Activated CD4-positive, alpha-beta T cell treated with anti-CD3 and anti-CD28 coated beads, Interleukin-2, amount 10 ng/mL, durations not matched to agents 7 days and 5 days (primary cell): ENCODE measurements at regions not wholly inside any gene's neighbourhood (a gene's known extent, or its start where the extent isn't known, plus 50 kb on each side); places are given as distances from the start of the nearest gene placed in this dataset.

ENCODE experiments used
- CTCF ChIA-PET: fragments of 350-600 bp; sonication (Branson Sonifier 250); formaldehyde crosslinking; loops from one replicate; lab custom pipeline; 2021; ENCODE audit warnings: antibody characterized with exemption; lab: Charles Lee
- POLR2A ChIA-PET: fragments of 350-600 bp; sonication (Branson Sonifier 250); formaldehyde crosslinking; loops from one replicate; lab custom pipeline; 2021; ENCODE audit warnings: antibody characterized with exemption; lab: Charles Lee
- DNase-seq: peaks from one replicate; pipeline ENCODE4 v3.0.0-alpha.2; 2020
- H3K27ac Mint-ChIP-seq: one replicate; pipeline ENCODE4 v1.8.0; 2021; ENCODE audit warnings: mild to moderate bottlenecking, moderate library complexity, mixed read lengths
- H3K27me3 Mint-ChIP-seq: one replicate; pipeline ENCODE4 v1.8.0; 2021; ENCODE audit warnings: mixed read lengths
- H3K36me3 Mint-ChIP-seq: one replicate; pipeline ENCODE4 v1.8.0; 2021; ENCODE audit warnings: low read depth, mixed read lengths
- H3K4me1 Mint-ChIP-seq: one replicate; pipeline ENCODE4 v1.8.0; 2021; ENCODE audit warnings: mixed read lengths
- H3K4me3 Mint-ChIP-seq: one replicate; pipeline ENCODE4 v1.8.0; 2021; ENCODE audit warnings: mild to moderate bottlenecking, moderate library complexity, mixed read lengths
- H3K9me3 Mint-ChIP-seq: one replicate; pipeline ENCODE4 v1.8.0; 2021; ENCODE audit warnings: mixed read lengths

DNA sequence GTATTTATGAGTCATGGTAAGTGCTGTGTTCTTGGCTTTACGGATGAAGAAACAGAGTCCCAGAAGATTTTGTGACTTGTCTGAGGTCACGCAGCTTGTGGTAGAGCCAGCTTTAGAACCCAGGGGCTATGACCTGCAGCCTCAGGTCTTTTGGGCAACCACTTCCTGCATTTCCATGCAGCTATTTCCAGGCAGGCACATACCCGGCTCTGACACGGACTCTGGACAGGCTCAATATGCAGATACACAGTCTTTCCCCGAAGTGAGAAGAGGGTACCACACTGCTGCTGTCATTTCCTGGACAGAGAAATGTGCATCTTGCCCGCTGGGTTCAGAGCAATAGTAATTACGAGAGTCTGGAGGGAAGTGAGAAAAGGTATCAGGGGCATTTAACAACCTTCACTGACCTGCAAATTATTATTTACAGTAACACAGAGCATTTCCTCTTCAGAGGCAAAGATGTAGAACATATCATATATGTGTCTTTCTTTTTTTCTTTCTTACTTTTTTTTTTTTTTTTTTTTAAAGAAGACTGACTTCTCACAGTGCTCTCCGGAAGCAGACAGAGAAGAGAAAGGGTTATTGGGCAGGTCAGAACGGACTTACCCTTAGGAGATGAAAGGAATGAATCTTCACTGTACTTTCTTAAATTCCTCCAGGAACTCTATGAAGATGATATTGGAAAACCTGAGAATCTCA is 185.1 kb downstream of the CLIC5 start:
- ChIA-PET POLR2A (no interaction called here), CTCF (interaction anchor here (0.9 to 2.8 kb wide), 10 partner anchors 9 to 411 kb away, joined by 3 to 6 read pairs (median 3); no protein-coding TSS in a partner anchor)
- Mint-ChIP-seq H3K4me1 (peaks cover 42% of the 10 kb centered on the region), H3K27ac (peak overlapping the region; percentile 71), H3K27me3 (no peaks in the 10 kb centered on the region), H3K4me3 (peak overlapping the region; percentile 47), H3K9me3 (no peaks in the 10 kb centered on the region), H3K36me3 (no peaks in the 10 kb centered on the region)
- DNase-seq, result peak; percentile 40

DNA sequence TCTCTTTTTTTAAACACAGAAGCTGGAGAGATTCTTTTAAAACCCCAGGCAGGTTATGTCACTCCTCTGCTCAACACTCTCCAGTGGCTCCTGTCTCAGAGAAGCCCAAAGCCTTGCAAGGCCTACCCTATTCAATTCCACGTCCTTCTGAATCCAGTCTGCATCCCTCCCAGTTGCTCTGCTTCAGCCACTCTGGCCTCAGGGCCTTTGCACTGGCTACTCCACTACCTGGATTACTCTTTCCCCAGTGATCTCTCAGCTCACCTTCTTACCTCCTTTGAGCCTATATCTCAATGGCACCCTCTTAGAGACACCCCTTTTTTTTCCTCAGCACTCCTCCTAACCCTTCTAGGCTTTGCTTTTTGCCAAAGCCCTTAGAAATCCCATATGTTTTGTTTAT is 185.8 kb downstream of the CLIC5 start:
- POLR2A ChIA-PET, result no interaction called here

DNA sequence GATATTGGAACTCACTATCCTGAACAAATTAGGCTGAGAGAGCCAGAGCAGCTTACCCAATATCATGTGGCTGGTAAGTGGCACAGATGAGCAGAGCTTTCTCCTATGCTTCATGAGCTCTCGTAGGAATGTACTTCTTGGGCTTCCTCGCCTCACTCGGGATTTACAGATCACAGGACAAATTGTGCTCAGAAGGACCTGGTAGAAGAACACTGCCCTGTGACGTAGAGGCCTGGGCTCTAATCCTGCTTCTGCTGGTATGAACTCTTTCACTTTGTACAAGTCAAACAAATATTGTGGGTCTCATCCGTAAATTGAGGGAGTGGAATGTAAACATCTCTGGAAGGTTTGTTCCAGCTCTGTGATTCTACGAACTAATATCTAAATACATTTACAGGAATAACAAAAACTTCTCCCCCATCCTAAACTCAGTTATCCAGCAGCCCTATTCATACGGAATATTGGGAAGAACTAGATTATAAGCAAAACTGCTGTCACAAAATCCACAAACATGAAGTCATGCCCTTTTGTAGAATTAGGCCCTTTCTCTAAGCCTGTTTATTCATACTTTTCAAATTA is 187.6 kb downstream of the CLIC5 start:
- Mint-ChIP-seq H3K27ac (no peak overlapping the region), H3K27me3 (no peaks in the 10 kb centered on the region), H3K4me1 (peaks cover 38% of the 10 kb centered on the region), H3K9me3 (peaks cover 6% of the 10 kb centered on the region), H3K36me3 (peaks cover under 1% of the 10 kb centered on the region), H3K4me3 (no peak overlapping the region)
- DNase-seq, result no peak
- POLR2A ChIA-PET, result no interaction called here
- CTCF ChIA-PET, result interaction anchor here (1.0 to 2.2 kb wide), 4 partner anchors 10 to 95 kb away, joined by 3 to 6 read pairs (median 4); no protein-coding TSS in a partner anchor

More for the DNA sequence above, 185.8 kb downstream of the CLIC5 start:
- Mint-ChIP-seq H3K27ac (peak overlapping the region; percentile 56), H3K9me3 (no peaks in the 10 kb centered on the region), H3K36me3 (no peaks in the 10 kb centered on the region), H3K4me1 (peaks cover 35% of the 10 kb centered on the region), H3K27me3 (no peaks in the 10 kb centered on the region), H3K4me3 (no peak overlapping the region)
- CTCF ChIA-PET, result interaction anchor here (0.6 to 2.8 kb wide), 6 partner anchors 12 to 410 kb away, joined by 3 to 6 read pairs (median 4); no protein-coding TSS in a partner anchor
- no peak for DNase-seq

GRCh38 chr6:45822873-45823272 is 192.8 kb downstream of the CLIC5 start:
- POLR2A ChIA-PET, result interaction anchor here (0.6 kb wide), 1 partner anchor 101 kb away, joined by 3 read pairs; no protein-coding TSS in a partner anchor
- no peak overlapping the region for H3K27ac Mint-ChIP-seq

DNA sequence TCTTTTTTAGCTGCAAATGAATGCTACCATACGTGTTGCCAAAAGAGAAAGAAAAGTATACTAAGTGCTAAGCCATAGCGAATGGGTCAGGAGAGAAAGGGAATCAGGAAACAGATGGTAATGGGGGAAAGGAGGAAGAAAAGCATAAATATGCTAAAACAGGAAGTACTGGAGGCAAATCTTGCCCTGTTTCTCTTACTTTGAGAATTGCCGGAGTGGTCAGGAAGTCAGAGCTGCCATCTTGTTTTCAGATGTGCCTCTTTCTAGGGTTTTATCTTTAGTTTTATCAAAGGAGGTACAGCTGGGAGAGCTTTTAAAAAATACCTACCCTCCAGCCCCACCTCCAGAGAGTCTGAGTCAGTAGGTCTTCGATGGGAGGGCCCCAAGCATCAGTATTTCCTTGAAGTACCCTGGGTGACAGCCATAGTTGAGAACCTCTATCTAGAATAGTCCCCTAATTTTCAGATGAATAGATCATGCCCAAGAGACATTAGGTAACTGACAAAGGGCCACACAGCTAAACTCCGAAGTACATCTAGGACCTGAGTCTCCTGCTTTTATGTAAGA is 193.3 kb downstream of the CLIC5 start:
- POLR2A ChIA-PET, result interaction anchor here (0.6 kb wide), 1 partner anchor 102 kb away, joined by 3 read pairs; no protein-coding TSS in a partner anchor
- Mint-ChIP-seq H3K27ac (peak overlapping the region; percentile 55), H3K27me3 (no peaks in the 10 kb centered on the region), H3K4me3 (no peak overlapping the region), H3K4me1 (peaks cover 16% of the 10 kb centered on the region), H3K9me3 (peaks cover 24% of the 10 kb centered on the region), H3K36me3 (peaks cover 8% of the 10 kb centered on the region)
- no peak for DNase-seq
- CTCF ChIA-PET, result interaction anchor here (1.0 to 4.9 kb wide), 4 partner anchors 9 to 80 kb away, joined by 3 to 27 read pairs (median 4); no protein-coding TSS in a partner anchor

More at GRCh38 chr6:45822873-45823272, 192.8 kb downstream of the CLIC5 start:
- Mint-ChIP-seq H3K27me3 (no peaks in the 10 kb centered on the region), H3K4me1 (peaks cover 16% of the 10 kb centered on the region), H3K9me3 (peaks cover 21% of the 10 kb centered on the region), H3K4me3 (no peak overlapping the region), H3K36me3 (peaks cover 8% of the 10 kb centered on the region)
- CTCF ChIA-PET, result interaction anchor here (1.2 to 4.9 kb wide), 3 partner anchors 15 to 80 kb away, joined by 3 to 27 read pairs (median 5); no protein-coding TSS in a partner anchor
- no peak for DNase-seq

DNA sequence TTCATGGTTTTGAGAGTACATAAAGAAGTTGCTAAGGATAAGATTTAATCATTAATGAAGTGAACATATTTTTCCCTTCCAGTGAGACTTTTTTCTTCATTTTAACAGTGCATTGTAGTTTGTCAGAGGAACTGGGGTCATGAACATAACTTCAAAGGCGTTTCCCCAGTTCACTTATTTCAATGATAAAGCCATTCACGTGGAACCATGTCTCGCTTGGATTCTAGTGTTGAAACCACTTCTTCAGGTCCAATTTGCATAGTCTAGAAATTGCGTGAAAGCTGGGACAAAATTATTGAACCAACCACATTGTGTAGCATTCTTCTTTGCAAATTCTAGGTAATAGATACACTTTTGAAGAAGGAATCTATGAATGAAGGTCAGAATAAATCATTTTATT is 197.0 kb downstream of the CLIC5 start:
- ChIA-PET CTCF (interaction anchor here (1.3 to 4.9 kb wide), 2 partner anchors 9 to 11 kb away, joined by 3 to 27 read pairs; no protein-coding TSS in a partner anchor), POLR2A (no interaction called here)
- H3K36me3 Mint-ChIP-seq, result peaks cover 8% of the 10 kb centered on the region
- H3K27ac Mint-ChIP-seq, result no peak overlapping the region
- H3K4me1 Mint-ChIP-seq, result peaks cover 17% of the 10 kb centered on the region
- no peak for DNase-seq
- H3K9me3 Mint-ChIP-seq, result peaks cover 20% of the 10 kb centered on the region
- no peaks in the 10 kb centered on the region for H3K27me3 Mint-ChIP-seq
- no peak overlapping the region for H3K4me3 Mint-ChIP-seq

- H3K4me3 Mint-ChIP-seq, result no peak overlapping the region
Observed at GRCh38 chr6:45816674-45817297, 198.9 kb downstream of the CLIC5 start.

DNA sequence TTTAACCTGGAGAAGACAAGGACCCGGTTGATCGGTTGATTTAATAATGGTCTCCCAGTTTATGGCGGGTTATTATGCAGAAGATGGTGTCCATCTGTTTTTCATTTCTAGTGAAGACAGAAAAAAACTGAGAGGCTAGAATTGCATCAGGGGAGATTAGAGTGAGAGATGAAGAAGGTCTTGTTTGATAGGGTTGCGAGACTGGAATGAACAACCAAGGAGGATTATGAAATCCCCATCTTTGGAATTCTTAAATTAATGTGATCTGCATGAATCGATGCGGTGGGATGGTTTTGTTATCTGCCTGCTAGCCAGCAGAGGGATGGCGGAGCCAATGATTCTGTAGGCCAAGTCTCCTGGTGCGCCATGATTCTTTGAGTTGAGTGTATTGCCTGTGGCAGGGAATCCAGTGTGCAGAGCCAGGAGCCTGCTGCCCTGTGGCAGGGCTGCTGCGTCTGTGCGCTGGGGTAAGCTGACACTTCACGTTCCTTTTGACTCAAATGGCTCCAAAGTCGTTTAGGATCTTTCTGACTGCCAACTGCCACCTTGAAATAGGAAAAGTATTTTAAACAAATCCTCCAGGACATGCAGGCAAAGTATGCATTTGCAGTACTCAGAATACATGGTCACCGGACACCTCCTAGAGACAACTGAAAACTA is 200.1 kb downstream of the CLIC5 start:
- Mint-ChIP-seq H3K27ac (no peak overlapping the region), H3K9me3 (peaks cover 9% of the 10 kb centered on the region), H3K27me3 (no peaks in the 10 kb centered on the region), H3K4me1 (peaks cover 1% of the 10 kb centered on the region), H3K4me3 (no peak overlapping the region), H3K36me3 (no peaks in the 10 kb centered on the region)
- DNase-seq, result no peak
- POLR2A ChIA-PET, result no interaction called here
- CTCF ChIA-PET, result interaction anchor here (0.6 kb wide), 1 partner anchor 23 kb away, joined by 3 read pairs; no protein-coding TSS in a partner anchor

More at GRCh38 chr6:45816674-45817297, 198.9 kb downstream of the CLIC5 start:
- Mint-ChIP-seq H3K36me3 (peaks cover under 1% of the 10 kb centered on the region), H3K4me1 (peaks cover 1% of the 10 kb centered on the region), H3K27ac (no peak overlapping the region), H3K9me3 (peaks cover 15% of the 10 kb centered on the region), H3K27me3 (no peaks in the 10 kb centered on the region)
- ChIA-PET CTCF (interaction anchor here (1.0 kb wide), 1 partner anchor 11 kb away, joined by 3 read pairs; no protein-coding TSS in a partner anchor), POLR2A (no interaction called here)
- no peak for DNase-seq

DNA sequence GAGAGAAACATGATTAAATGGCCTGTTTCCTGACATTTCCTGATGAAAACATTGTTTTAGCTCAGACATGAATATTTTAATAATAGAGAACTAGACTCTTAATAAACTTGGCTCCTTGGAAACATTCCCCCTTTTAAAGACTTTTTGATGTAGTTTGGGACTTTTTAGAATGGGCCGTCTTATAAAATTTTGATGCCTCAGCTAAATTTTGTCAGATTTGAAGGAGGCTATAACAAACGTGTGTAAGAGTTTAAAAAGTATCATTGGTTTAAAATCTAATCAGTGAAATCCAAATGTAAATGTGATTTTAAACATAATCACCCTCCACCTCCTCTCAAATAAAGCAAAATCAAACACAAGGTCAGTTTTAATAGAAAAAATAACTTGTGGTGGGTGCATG is 200.9 kb downstream of the CLIC5 start:
- ChIA-PET CTCF (interaction anchor here (0.6 to 1.6 kb wide), 4 partner anchors 11 to 1401 kb away, joined by 3 to 5 read pairs (median 5); no protein-coding TSS in a partner anchor), POLR2A (no interaction called here)
- no peak for DNase-seq
- H3K27me3 Mint-ChIP-seq, result no peaks in the 10 kb centered on the region
- H3K4me1 Mint-ChIP-seq, result peaks cover 1% of the 10 kb centered on the region
- no peaks in the 10 kb centered on the region for H3K36me3 Mint-ChIP-seq
- no peak overlapping the region for H3K27ac Mint-ChIP-seq
- H3K4me3 Mint-ChIP-seq, result no peak overlapping the region
- peaks cover 7% of the 10 kb centered on the region for H3K9me3 Mint-ChIP-seq

DNA sequence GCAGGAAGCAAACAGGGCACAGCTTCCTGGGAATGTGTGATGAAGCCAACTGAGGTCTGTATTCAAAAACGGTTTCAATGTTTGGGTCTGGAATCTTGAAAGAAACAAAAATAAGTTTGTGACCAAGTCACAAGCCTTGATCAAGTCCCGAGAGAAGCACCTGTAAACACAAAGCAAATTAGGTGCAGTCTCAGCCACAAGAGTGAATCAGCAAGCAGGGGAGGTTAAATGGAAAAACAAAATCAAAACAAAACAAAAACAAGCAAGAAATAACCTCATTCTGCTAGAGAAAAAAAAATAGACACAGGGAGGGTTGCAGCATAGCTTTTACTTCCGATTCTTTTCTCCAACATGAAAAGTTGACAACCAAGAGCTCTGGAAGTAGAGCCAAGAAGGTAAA is 201.7 kb downstream of the CLIC5 start:
- Mint-ChIP-seq H3K36me3 (no peaks in the 10 kb centered on the region), H3K4me1 (peaks cover 1% of the 10 kb centered on the region), H3K27me3 (no peaks in the 10 kb centered on the region), H3K27ac (no peak overlapping the region), H3K4me3 (no peak overlapping the region), H3K9me3 (peaks cover 6% of the 10 kb centered on the region)
- POLR2A ChIA-PET, result no interaction called here
- CTCF ChIA-PET, result interaction anchor here (0.6 to 1.6 kb wide), 6 partner anchors 10 to 1400 kb away, joined by 3 to 5 read pairs (median 4); no protein-coding TSS in a partner anchor
- no peak for DNase-seq

DNA sequence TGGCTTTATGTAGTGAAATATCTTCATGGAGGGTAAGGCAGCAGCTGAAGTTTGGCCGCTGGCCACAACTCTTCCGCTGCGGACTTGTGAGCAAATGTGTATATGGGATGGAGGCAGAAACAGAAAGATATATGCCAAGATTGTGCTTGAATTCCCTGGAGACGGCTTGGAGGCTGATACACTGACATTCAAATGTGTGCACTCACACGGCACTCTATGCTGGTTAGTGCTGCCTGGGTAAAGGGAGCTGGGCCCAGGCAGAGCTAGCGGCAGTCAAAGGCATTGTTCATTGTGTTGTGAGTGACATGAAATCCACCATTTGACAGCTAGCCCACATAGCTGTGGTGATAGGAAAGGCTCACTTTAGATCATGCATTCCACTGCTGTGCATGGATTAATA is 202.7 kb downstream of the CLIC5 start:
- peaks cover 3% of the 10 kb centered on the region for H3K9me3 Mint-ChIP-seq
- H3K27me3 Mint-ChIP-seq, result no peaks in the 10 kb centered on the region
- H3K4me1 Mint-ChIP-seq, result peaks cover 1% of the 10 kb centered on the region
- H3K36me3 Mint-ChIP-seq, result no peaks in the 10 kb centered on the region
- ChIA-PET POLR2A (no interaction called here), CTCF (interaction anchor here (1.2 to 1.4 kb wide), 2 partner anchors 14 to 118 kb away, joined by 3 to 7 read pairs; no protein-coding TSS in a partner anchor)
- no peak overlapping the region for H3K27ac Mint-ChIP-seq
- DNase-seq, result no peak
- no peak overlapping the region for H3K4me3 Mint-ChIP-seq
